IPS-20b (cell line): ENCODE measurements at regions not wholly inside any gene's neighbourhood (a gene's known extent, or its start where the extent isn't known, plus 50 kb on each side); places are given as distances from the start of the nearest gene placed in this dataset.
A peak's percentile ranks its signal among the peaks of the same experiment; 100 is the strongest.

Source experiments
- H3K27ac ChIP-seq: one replicate; pipeline ENCODE4 v1.5.1; 2013; ENCODE audit warnings: low read length
- H3K27me3 ChIP-seq: 2 replicates; pipeline ENCODE4 v1.6.1; 2013; ENCODE audit warnings: mild to moderate bottlenecking, low read length, inconsistent platforms; ENCODE audit not compliant: insufficient read depth
- H3K36me3 ChIP-seq: 2 replicates; pipeline ENCODE4 v1.6.1; 2013; ENCODE audit warnings: low read depth, mild to moderate bottlenecking, inconsistent platforms, low read length, moderate library complexity; ENCODE audit not compliant: insufficient read depth
- H3K4me1 ChIP-seq: 2 replicates; pipeline ENCODE4 v1.6.1; 2013; ENCODE audit warnings: mild to moderate bottlenecking, control low read depth, inconsistent platforms, low read length, moderate library complexity; ENCODE audit not compliant: insufficient read depth
- H3K4me3 ChIP-seq: 2 replicates; pipeline ENCODE4 v1.5.1; 2013; ENCODE audit warnings: mild to moderate bottlenecking, low read length, inconsistent platforms
- H3K9ac ChIP-seq: 2 replicates; pipeline ENCODE4 v1.6.1; 2013; ENCODE audit warnings: low read depth, mild to moderate bottlenecking, inconsistent platforms, low read length, moderate library complexity
- H3K9me3 ChIP-seq: 2 replicates; pipeline ENCODE4 v1.6.1; 2013; ENCODE audit warnings: mild to moderate bottlenecking, low read depth, low read length, inconsistent platforms; ENCODE audit not compliant: insufficient read depth

- Histone ChIP-seq H3K9ac (peak overlapping the region; percentile 93), H3K27me3 (peaks cover 12% of the 10 kb centered on the region; the same call in 1 of the 2 replicates), H3K36me3 (no peaks in the 10 kb centered on the region), H3K4me3 (peak overlapping the region; percentile 84), H3K27ac (peak overlapping the region; percentile 10), H3K4me1 (no peaks in the 10 kb centered on the region; the same call in 1 of the 2 replicates), H3K9me3 (no peaks in the 10 kb centered on the region)
Observed at GRCh38 chr2:118185210-118186109, 97.2 kb downstream of the INSIG2 start.

DNA sequence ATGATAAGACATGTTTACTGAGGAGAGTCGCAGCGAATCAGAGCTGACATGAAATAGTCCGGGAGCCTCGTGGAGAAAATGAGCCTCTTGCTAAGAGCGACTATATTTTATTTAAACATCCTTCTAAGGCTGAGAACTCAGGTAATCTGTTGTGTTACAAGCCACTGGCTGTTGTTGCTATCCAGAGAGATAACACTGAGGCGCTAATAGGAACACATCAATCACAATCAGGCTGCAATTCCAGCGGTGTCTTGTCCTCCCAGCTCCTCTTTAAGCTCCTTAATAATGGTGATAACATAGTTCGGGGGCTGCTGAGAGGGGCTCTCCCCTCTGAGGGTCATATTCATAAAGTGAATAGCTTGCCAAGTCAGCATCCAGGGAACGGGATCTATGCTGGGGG is 95.1 kb downstream of the INSIG2 start:
- Histone ChIP-seq H3K36me3 (no peaks in the 10 kb centered on the region), H3K4me3 (no peak overlapping the region), H3K4me1 (no peaks in the 10 kb centered on the region; the same call in 1 of the 2 replicates), H3K27ac (no peak overlapping the region), H3K9me3 (no peaks in the 10 kb centered on the region), H3K27me3 (peaks cover 12% of the 10 kb centered on the region; the same call in 1 of the 2 replicates), H3K9ac (no peak overlapping the region)

GRCh38 chr2:118179445-118179844 is 91.2 kb downstream of the INSIG2 start:
- H3K27ac ChIP-seq = no peak overlapping the region
- no peaks in the 10 kb centered on the region for H3K4me1 ChIP-seq
- H3K36me3 ChIP-seq = no peaks in the 10 kb centered on the region
- no peak overlapping the region for H3K4me3 ChIP-seq
- no peaks in the 10 kb centered on the region for H3K9me3 ChIP-seq
- H3K27me3 ChIP-seq = no peaks in the 10 kb centered on the region
- no peak overlapping the region for H3K9ac ChIP-seq

DNA sequence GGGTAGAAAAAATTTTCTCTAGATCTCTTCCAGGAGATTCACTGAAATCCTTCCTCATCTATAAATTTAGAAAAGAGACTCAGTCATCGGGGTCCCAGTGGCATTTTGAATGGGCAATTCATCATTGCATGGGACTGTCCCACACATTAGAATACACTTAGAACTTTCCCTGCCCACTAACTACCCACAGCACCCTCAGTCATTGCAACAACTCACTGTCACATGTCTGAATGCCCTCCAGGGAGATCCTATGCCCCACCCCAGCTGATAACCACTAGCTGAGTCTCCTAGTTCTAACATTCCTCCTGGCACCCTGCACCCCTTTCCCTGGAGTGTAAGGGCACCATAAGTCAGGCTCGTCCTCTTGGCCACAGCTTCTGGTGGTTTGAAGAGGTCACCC is 89.6 kb downstream of the INSIG2 start:
- H3K4me3 ChIP-seq = no peak overlapping the region
- H3K27me3 ChIP-seq = no peaks in the 10 kb centered on the region
- no peaks in the 10 kb centered on the region for H3K36me3 ChIP-seq
- no peak overlapping the region for H3K27ac ChIP-seq
- H3K9me3 ChIP-seq = no peaks in the 10 kb centered on the region
- no peaks in the 10 kb centered on the region for H3K4me1 ChIP-seq
- H3K9ac ChIP-seq = no peak overlapping the region

DNA sequence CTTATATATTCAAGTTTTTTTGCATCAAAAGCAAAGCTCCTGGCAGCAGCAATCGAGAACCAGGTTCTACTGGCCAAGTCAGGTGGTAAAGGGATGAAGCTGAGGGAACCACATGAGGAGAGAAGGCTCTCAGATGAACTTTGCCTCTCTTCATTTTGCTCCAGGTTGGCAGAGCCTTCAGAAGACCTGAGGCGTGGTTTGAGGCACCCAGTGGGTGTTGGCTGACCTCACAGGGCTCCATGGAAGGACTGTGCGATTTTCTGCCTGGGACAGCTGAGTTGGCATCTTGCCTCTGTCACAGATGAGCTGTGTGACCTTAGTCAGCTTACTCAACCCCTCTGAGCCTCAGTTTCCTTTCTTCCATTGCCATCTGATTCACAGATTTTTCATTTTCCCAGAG is 89.0 kb downstream of the INSIG2 start:
- H3K9me3 ChIP-seq = no peaks in the 10 kb centered on the region
- no peaks in the 10 kb centered on the region for H3K4me1 ChIP-seq
- H3K36me3 ChIP-seq = no peaks in the 10 kb centered on the region
- no peak overlapping the region for H3K4me3 ChIP-seq
- H3K9ac ChIP-seq = no peak overlapping the region
- H3K27ac ChIP-seq = no peak overlapping the region
- H3K27me3 ChIP-seq = no peaks in the 10 kb centered on the region

DNA sequence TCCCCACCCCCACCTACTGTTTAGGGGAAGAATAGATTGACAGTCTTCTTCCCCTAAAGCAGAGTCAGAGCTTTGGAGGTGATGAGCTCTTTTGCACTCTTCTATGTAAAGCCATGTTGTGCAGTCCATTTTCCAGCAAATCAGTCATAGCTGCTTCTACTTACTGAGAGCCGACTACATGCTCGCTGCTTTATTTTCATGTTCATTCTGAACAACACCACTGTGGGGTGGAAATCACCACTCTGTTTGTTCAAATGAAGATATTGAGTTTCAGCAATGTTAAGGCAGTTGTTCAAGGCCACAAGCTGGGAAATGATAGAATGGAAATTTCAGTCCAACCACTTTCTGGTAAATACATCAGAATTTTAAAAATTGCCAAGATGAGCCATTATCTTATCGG is 88.3 kb downstream of the INSIG2 start:
- Histone ChIP-seq H3K9ac (no peak overlapping the region), H3K4me3 (no peak overlapping the region), H3K27ac (no peak overlapping the region)

DNA sequence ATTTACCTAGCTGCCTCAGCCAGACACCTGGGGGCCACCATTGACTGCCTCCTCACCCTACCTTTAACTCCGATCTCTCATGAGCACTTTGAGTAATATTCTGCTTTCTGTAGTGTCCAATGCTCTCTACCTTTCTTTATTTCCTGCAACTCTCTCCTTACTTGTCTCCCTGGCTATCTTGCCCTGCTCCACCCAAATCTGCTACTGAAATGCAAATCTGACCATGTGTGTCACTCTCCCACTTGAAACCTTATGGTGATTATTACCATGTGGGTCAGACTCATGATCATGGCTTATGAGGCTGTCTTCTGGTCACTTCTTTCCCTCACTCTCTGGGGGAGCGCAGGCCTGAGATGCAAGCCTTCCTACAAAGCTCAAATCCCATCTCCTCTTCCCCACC is 83.3 kb downstream of the INSIG2 start:
- Histone ChIP-seq H3K27me3 (no peaks in the 10 kb centered on the region), H3K27ac (no peak overlapping the region), H3K36me3 (no peaks in the 10 kb centered on the region), H3K4me1 (no peaks in the 10 kb centered on the region), H3K4me3 (no peak overlapping the region), H3K9me3 (no peaks in the 10 kb centered on the region), H3K9ac (no peak overlapping the region)

More for the DNA sequence above, 88.3 kb downstream of the INSIG2 start:
- no peaks in the 10 kb centered on the region for H3K36me3 ChIP-seq
- H3K4me1 ChIP-seq = no peaks in the 10 kb centered on the region
- no peaks in the 10 kb centered on the region for H3K9me3 ChIP-seq
- H3K27me3 ChIP-seq = no peaks in the 10 kb centered on the region

DNA sequence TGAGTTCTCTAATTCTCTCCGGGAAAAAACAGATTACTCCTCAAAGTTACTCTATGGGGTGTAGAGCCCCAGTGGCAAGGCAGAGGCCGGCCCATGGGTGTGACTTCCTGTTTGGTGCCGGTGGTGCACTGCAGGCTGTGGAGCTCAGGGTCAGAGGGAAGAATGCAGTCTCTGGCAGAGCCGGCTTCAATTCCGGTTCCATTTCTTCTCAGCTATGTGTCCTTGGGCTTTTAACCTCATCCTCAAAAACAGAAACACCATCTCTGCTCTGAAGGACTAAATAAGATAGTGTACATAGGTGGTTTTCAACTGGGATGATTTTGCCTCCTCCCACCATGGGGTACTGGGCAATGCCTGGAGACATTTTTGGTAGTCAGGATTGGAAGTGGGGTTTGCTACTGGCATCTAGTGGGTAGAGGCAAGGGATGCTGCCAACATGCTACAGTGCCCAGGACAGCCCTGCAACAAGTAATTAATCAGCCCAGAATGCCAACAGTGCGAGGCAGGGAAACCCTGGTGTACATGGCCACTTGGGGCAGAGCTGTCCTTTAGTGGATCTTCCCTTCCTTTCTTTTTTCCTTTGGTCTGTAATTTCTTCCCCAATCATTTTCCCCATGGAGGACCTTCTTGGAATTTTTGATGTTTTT is 81.2 kb downstream of the INSIG2 start:
- Histone ChIP-seq H3K4me1 (no peaks in the 10 kb centered on the region), H3K36me3 (no peaks in the 10 kb centered on the region), H3K9me3 (no peaks in the 10 kb centered on the region), H3K9ac (no peak overlapping the region), H3K27ac (no peak overlapping the region), H3K27me3 (no peaks in the 10 kb centered on the region), H3K4me3 (no peak overlapping the region)

GRCh38 chr2:118168615-118169014 is 80.3 kb downstream of the INSIG2 start:
- Histone ChIP-seq H3K9ac (no peak overlapping the region), H3K27ac (no peak overlapping the region), H3K4me3 (no peak overlapping the region), H3K9me3 (no peaks in the 10 kb centered on the region), H3K27me3 (no peaks in the 10 kb centered on the region), H3K36me3 (no peaks in the 10 kb centered on the region), H3K4me1 (no peaks in the 10 kb centered on the region)

DNA sequence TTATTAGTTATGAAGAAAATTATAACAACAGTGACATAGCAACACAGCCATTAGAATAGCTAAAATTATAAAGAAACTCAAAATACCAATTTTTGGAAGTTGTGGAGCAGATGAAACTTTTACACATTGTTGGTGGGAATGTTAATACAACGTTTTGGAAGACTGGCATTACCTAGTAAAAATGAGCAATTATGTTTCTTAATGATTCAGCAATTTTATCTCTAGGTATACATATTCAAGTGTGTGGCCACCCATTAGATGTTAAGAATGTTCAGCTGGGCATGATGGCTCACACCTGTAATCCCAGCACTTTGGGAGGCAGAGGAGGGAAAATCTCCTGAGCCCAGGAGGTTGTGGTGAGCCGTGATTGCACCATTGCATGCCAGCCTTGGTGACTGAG is 78.8 kb downstream of the INSIG2 start:
- no peaks in the 10 kb centered on the region for H3K4me1 ChIP-seq
- no peaks in the 10 kb centered on the region for H3K9me3 ChIP-seq
- H3K4me3 ChIP-seq = no peak overlapping the region
- H3K27me3 ChIP-seq = no peaks in the 10 kb centered on the region
- H3K36me3 ChIP-seq = no peaks in the 10 kb centered on the region
- no peak overlapping the region for H3K9ac ChIP-seq
- no peak overlapping the region for H3K27ac ChIP-seq

DNA sequence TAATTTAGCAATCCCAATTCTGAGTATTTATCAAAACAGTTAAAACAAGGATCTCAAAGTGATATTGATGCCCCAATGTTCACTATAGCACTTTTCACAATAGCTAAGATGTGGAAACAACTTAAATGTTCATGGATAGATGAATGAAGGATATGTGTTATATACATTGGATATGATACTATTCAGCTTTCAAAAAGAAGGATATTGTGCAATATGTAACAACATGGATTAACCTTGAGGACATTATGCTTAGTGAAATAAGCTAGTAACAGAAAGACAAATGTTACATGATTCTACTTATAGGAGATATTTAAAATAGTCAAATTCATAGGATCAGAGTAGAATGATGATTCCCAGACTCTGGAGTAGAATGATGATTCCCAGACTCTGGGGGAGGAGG is 78.0 kb downstream of the INSIG2 start:
- H3K9me3 ChIP-seq = no peaks in the 10 kb centered on the region
- no peak overlapping the region for H3K4me3 ChIP-seq

DNA sequence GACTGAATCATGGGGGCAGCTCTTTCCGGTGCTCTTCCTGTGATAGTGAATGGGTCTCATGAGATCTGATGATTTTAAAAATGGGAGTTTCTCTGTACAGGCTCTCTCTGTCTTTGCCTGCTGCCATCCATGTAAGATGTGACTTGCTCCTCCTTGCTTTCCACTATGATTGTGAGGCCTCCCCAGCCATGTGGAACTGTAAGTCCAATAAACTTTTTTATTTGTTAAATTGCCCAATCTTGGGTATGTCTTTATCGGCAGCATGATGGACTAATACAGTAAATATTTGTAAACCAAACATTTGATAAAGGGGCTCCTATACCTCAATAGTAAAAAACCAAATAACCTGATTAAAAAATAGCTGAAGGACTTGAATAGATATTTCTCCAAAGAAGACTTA is 77.3 kb downstream of the INSIG2 start:
- Histone ChIP-seq H3K9me3 (no peaks in the 10 kb centered on the region), H3K4me1 (no peaks in the 10 kb centered on the region), H3K36me3 (no peaks in the 10 kb centered on the region), H3K4me3 (no peak overlapping the region), H3K27me3 (no peaks in the 10 kb centered on the region), H3K9ac (no peak overlapping the region), H3K27ac (no peak overlapping the region)

More for the DNA sequence above, 78.0 kb downstream of the INSIG2 start:
- Histone ChIP-seq H3K9ac (no peak overlapping the region), H3K36me3 (no peaks in the 10 kb centered on the region), H3K4me1 (no peaks in the 10 kb centered on the region), H3K27ac (no peak overlapping the region), H3K27me3 (no peaks in the 10 kb centered on the region)
